Activated CD8-positive, alpha-beta memory T cell treated with anti-CD3 and anti-CD28 coated beads, Interleukin-2, amount 10 ng/mL, durations not matched to agents 7 days and 5 days (primary cell): ENCODE measurements at regions not wholly inside any gene's neighbourhood (a gene's known extent, or its start where the extent isn't known, plus 50 kb on each side); places are given as distances from the start of the nearest gene placed in this dataset.

Experiments used
- ATAC-seq: fragments of 150-1000 bp; cut with Tn5 transposase; one replicate; pipeline ENCODE4 v1.10.0; 2021; ENCODE audit warnings: moderate library complexity
- CTCF ChIA-PET: fragments of 350-600 bp; sonication (Branson Sonifier 250); formaldehyde crosslinking; loops from one replicate; lab custom pipeline; 2021; ENCODE audit warnings: antibody characterized with exemption; lab: Charles Lee
- DNase-seq: peaks from one replicate; pipeline ENCODE4 v3.0.0-alpha.2; 2020
- H3K27ac Mint-ChIP-seq: one replicate; pipeline ENCODE4 v1.8.0; 2021; ENCODE audit warnings: mild to moderate bottlenecking, mixed read lengths
- H3K27me3 Mint-ChIP-seq: one replicate; pipeline ENCODE4 v1.8.0; 2021; ENCODE audit warnings: mixed read lengths
- H3K36me3 Mint-ChIP-seq: one replicate; pipeline ENCODE4 v1.8.0; 2021; ENCODE audit warnings: mild to moderate bottlenecking, mixed read lengths
- H3K4me1 Mint-ChIP-seq: one replicate; pipeline ENCODE4 v1.8.0; 2021; ENCODE audit warnings: mixed read lengths
- H3K4me3 Mint-ChIP-seq: one replicate; pipeline ENCODE4 v1.8.0; 2021; ENCODE audit warnings: mild to moderate bottlenecking, moderate library complexity, mixed read lengths
- H3K9me3 Mint-ChIP-seq: one replicate; pipeline ENCODE4 v1.8.0; 2022; ENCODE audit warnings: low read depth, mixed read lengths

GRCh38 chr17:71392715-71393567 is 727.9 kb upstream of the SOX9 start:
- H3K9me3 Mint-ChIP-seq: peaks cover 18% of the 10 kb centered on the region
- H3K36me3 Mint-ChIP-seq: no peaks in the 10 kb centered on the region
- H3K4me3 Mint-ChIP-seq: no peak overlapping the region
- no peaks in the 10 kb centered on the region for H3K27me3 Mint-ChIP-seq
- H3K27ac Mint-ChIP-seq: no peak overlapping the region
- DNase-seq (no peak), ATAC-seq (no peak)
- H3K4me1 Mint-ChIP-seq: no peaks in the 10 kb centered on the region
- CTCF ChIA-PET: no interaction called here

DNA sequence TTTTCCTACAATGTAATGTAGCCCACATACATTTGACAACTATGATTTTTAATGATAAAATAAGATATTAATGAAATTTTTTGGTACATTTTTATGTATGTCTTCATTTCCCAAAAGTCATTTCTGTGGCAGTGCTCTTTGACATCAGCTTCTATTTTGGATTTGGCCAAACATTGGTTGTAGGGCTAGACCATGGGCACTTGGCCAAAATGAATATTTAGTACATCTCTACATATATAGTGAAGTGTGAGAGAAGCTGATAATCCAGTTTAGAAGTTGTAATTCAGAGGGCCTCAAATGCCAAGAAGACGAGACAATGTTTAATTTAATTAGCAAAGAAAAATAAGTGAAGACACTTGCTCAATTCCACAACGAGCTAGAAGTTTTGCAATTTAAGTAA is 724.9 kb upstream of the SOX9 start:
- DNase-seq (no peak), ATAC-seq (no peak)
- H3K36me3 Mint-ChIP-seq: no peaks in the 10 kb centered on the region
- H3K4me1 Mint-ChIP-seq: no peaks in the 10 kb centered on the region
- no peak overlapping the region for H3K4me3 Mint-ChIP-seq
- H3K27me3 Mint-ChIP-seq: no peaks in the 10 kb centered on the region
- peaks cover 13% of the 10 kb centered on the region for H3K9me3 Mint-ChIP-seq
- CTCF ChIA-PET: no interaction called here
- no peak overlapping the region for H3K27ac Mint-ChIP-seq

DNA sequence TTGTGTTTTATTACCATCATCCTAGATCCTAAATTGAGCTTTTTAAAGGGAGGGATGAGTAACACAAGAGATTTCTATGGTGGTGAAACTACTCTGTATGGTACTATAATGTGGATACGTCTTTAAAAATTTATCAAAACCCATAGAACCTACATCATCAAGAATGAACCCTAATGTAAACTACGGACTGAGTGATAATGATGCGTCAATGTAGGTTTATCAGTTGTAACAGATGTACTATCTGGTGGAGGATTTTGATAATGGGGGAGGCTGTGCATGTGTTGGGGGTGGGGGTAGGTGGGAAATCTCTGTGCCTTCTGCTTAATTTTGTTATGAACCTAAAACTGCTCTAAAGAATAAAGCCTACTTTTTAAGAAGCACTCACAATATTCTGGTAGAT is 724.1 kb upstream of the SOX9 start:
- peaks cover 10% of the 10 kb centered on the region for H3K9me3 Mint-ChIP-seq
- no peak for ATAC-seq
- H3K36me3 Mint-ChIP-seq: no peaks in the 10 kb centered on the region
- H3K27ac Mint-ChIP-seq: no peak overlapping the region
- no peak overlapping the region for H3K4me3 Mint-ChIP-seq
- CTCF ChIA-PET: no interaction called here
- DNase-seq: no peak
- no peaks in the 10 kb centered on the region for H3K27me3 Mint-ChIP-seq
- H3K4me1 Mint-ChIP-seq: no peaks in the 10 kb centered on the region

DNA sequence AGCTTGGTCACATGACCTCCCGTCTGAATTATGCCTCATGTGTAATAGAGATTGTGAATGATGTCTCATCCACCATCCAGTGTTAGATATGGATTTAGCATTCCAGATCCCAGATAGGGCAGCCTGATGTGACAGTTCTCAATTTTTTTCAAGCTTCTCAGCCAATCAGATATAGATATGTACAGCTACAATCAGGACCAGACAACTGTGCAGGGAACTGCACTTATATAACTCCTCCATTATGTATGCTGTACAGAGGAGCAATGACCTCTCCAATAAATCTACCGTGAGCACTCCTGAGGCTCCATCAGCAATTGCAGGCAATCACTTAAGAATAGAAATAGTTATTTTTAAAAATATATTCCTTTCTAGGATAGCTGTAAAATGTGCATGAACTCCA is 722.8 kb upstream of the SOX9 start:
- Mint-ChIP-seq H3K4me1 (no peaks in the 10 kb centered on the region), H3K27me3 (no peaks in the 10 kb centered on the region), H3K4me3 (no peak overlapping the region), H3K9me3 (peaks cover 10% of the 10 kb centered on the region), H3K27ac (no peak overlapping the region), H3K36me3 (no peaks in the 10 kb centered on the region)
- CTCF ChIA-PET: no interaction called here
- DNase-seq: no peak
- no peak for ATAC-seq

DNA sequence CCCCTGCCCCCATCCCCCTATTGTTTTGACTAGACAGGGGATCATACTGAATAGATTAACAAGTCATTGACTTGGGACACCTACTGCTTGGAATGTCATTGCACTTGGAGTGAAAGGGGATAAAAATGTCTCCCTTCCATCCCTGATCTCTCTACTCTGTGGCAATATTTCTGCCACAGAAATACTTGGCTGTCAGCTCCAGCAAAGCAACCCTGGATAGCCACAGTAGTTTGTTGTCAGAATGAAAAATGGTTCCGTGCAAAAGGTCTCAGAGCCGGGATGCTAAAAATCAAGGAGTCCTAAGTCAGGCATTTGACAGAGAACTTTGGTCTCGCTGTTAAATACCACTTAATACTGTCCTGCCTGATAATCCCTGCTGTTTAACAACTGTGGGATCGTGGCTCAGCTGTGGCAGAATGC is 722.0 kb upstream of the SOX9 start:
- Mint-ChIP-seq H3K4me1 (no peaks in the 10 kb centered on the region), H3K27me3 (no peaks in the 10 kb centered on the region), H3K4me3 (no peak overlapping the region), H3K27ac (no peak overlapping the region), H3K36me3 (no peaks in the 10 kb centered on the region), H3K9me3 (peaks cover 10% of the 10 kb centered on the region)
- CTCF ChIA-PET: interaction anchor here (0.7 kb wide), 1 partner anchor 14 kb away, joined by 3 read pairs; no protein-coding TSS in a partner anchor
- DNase-seq (no peak), ATAC-seq (no peak)

DNA sequence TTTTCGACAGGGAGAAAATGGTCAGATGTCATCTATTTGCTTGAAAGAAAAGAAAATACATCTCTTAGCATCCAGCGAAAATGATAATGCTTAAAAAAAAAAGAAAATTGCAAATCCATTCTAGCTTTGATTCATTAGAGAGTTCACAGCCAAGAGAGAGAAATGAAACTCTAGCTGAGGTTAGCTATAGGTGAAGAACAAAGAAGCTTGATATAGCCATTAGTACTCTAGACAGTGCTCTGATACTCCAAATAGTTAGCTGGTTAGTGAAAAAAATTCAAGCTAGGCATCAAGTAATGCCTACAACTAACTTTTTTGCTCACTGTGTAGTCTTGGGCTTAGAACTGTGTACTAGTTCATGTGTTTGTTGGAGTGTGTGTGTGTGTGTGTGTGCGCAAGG is 721.6 kb upstream of the SOX9 start:
- DNase-seq (no peak), ATAC-seq (no peak)
- CTCF ChIA-PET: interaction anchor here (0.7 kb wide), 1 partner anchor 14 kb away, joined by 3 read pairs; no protein-coding TSS in a partner anchor
- Mint-ChIP-seq H3K27me3 (no peaks in the 10 kb centered on the region), H3K9me3 (peaks cover 10% of the 10 kb centered on the region), H3K27ac (no peak overlapping the region), H3K4me1 (no peaks in the 10 kb centered on the region), H3K36me3 (no peaks in the 10 kb centered on the region), H3K4me3 (no peak overlapping the region)

- CTCF ChIA-PET: no interaction called here
- Mint-ChIP-seq H3K27ac (no peak overlapping the region), H3K4me3 (no peak overlapping the region), H3K27me3 (no peaks in the 10 kb centered on the region), H3K9me3 (peaks cover 10% of the 10 kb centered on the region), H3K36me3 (no peaks in the 10 kb centered on the region), H3K4me1 (no peaks in the 10 kb centered on the region)
- ATAC-seq: no peak
- no peak for DNase-seq
These were observed 721.2 kb upstream of the SOX9 start for GRCh38 chr17:71399649-71400048.

- H3K27me3 Mint-ChIP-seq: no peaks in the 10 kb centered on the region
- no peak overlapping the region for H3K27ac Mint-ChIP-seq
- CTCF ChIA-PET: no interaction called here
- no peaks in the 10 kb centered on the region for H3K36me3 Mint-ChIP-seq
- no peak overlapping the region for H3K4me3 Mint-ChIP-seq
- ATAC-seq: no peak
- no peak for DNase-seq
- H3K9me3 Mint-ChIP-seq: peaks cover 6% of the 10 kb centered on the region
- H3K4me1 Mint-ChIP-seq: no peaks in the 10 kb centered on the region
These were observed 718.8 kb upstream of the SOX9 start for GRCh38 chr17:71402007-71402406.

- no peak overlapping the region for H3K27ac Mint-ChIP-seq
- CTCF ChIA-PET: no interaction called here
- no peaks in the 10 kb centered on the region for H3K4me1 Mint-ChIP-seq
- no peaks in the 10 kb centered on the region for H3K27me3 Mint-ChIP-seq
- no peaks in the 10 kb centered on the region for H3K36me3 Mint-ChIP-seq
- ATAC-seq: no peak
- H3K9me3 Mint-ChIP-seq: peaks cover 6% of the 10 kb centered on the region
- no peak overlapping the region for H3K4me3 Mint-ChIP-seq
- no peak for DNase-seq
These were observed 718.1 kb upstream of the SOX9 start for GRCh38 chr17:71402661-71403141.

DNA sequence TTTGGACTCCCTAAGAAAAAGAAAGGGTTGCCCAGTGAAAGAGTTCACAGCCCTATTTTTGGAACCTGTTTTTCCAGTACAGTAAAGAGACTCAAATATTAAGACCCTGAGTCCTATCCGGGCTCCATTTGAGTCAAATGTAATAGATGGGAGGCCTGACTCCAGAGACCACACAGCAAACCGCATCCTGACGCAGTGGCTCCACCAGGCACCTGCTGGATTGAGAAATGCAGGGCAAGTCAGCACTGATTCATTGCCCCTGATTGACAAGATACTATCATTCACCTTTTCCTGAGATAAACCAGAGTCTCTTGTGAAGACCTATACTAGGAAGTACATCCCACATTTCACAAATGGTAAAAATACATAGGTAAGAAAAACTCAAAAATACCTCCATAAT is 715.7 kb upstream of the SOX9 start:
- no peak overlapping the region for H3K4me3 Mint-ChIP-seq
- CTCF ChIA-PET: no interaction called here
- no peak for DNase-seq
- H3K4me1 Mint-ChIP-seq: no peaks in the 10 kb centered on the region
- no peaks in the 10 kb centered on the region for H3K36me3 Mint-ChIP-seq
- no peaks in the 10 kb centered on the region for H3K27me3 Mint-ChIP-seq
- peaks cover 4% of the 10 kb centered on the region for H3K9me3 Mint-ChIP-seq
- ATAC-seq: no peak
- H3K27ac Mint-ChIP-seq: no peak overlapping the region

DNA sequence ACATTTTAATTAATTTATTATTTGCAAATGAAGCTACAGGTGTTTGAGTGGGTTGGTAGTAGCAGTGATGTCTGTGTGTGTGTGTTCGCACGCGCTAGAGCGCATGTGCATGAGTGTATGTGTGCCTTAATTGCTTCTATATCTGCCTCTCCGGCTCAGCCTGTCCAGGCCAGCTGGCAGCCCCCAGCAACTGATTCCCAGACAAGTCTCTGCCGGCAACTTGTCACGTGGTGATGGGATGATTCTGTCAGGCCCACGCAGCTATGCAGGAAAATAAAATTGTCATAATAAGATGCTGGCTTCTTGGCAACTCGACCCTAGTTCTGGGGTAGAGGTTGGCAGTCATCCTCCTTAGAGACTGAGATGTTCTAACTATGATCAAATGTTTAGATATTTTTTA is 712.8 kb upstream of the SOX9 start:
- CTCF ChIA-PET: interaction anchor here (0.6 kb wide), 1 partner anchor 48 kb away, joined by 3 read pairs; no protein-coding TSS in a partner anchor
- H3K4me3 Mint-ChIP-seq: no peak overlapping the region
- ATAC-seq: no peak

GRCh38 chr17:71409137-71409536 is 711.7 kb upstream of the SOX9 start:
- no peaks in the 10 kb centered on the region for H3K36me3 Mint-ChIP-seq

More for the DNA sequence above, 712.8 kb upstream of the SOX9 start:
- Mint-ChIP-seq H3K9me3 (peaks cover 3% of the 10 kb centered on the region), H3K27ac (no peak overlapping the region), H3K27me3 (no peaks in the 10 kb centered on the region), H3K36me3 (no peaks in the 10 kb centered on the region), H3K4me1 (no peaks in the 10 kb centered on the region)
- no peak for DNase-seq

DNA sequence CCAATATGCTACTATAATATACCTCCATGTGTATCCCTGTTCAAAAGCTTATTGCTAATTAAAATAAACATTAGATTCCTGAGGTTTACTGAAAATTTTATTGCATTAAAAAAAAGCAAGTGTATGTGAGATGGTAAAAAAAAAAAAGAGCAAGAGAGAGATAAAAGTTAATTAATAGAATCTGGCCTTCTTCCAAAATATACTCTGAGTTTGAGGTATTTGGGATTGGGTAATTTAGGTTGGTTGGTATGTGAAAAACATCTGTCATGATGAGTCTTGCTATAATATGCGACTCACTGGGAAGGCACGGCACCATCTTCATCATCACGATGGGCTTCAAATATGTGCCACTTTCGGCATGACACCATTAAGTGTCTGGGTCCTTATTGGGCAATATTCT is 711.1 kb upstream of the SOX9 start:
- no peaks in the 10 kb centered on the region for H3K4me1 Mint-ChIP-seq
- no peaks in the 10 kb centered on the region for H3K36me3 Mint-ChIP-seq
- no peak overlapping the region for H3K4me3 Mint-ChIP-seq
- ATAC-seq (no peak), DNase-seq (no peak)
- CTCF ChIA-PET: no interaction called here
- H3K27ac Mint-ChIP-seq: no peak overlapping the region
- H3K27me3 Mint-ChIP-seq: no peaks in the 10 kb centered on the region
- peaks cover 3% of the 10 kb centered on the region for H3K9me3 Mint-ChIP-seq

More at GRCh38 chr17:71409137-71409536, 711.7 kb upstream of the SOX9 start:
- Mint-ChIP-seq H3K4me3 (no peak overlapping the region), H3K4me1 (no peaks in the 10 kb centered on the region), H3K27me3 (no peaks in the 10 kb centered on the region), H3K9me3 (peaks cover 3% of the 10 kb centered on the region), H3K27ac (no peak overlapping the region)
- no peak for DNase-seq
- no peak for ATAC-seq
- CTCF ChIA-PET: no interaction called here

GRCh38 chr17:71412803-71413202 is 708.0 kb upstream of the SOX9 start:
- CTCF ChIA-PET: interaction anchor here (1.5 kb wide), 1 partner anchor 14 kb away, joined by 3 read pairs; no protein-coding TSS in a partner anchor
- Mint-ChIP-seq H3K36me3 (no peaks in the 10 kb centered on the region), H3K27ac (no peak overlapping the region), H3K27me3 (no peaks in the 10 kb centered on the region), H3K4me3 (no peak overlapping the region), H3K4me1 (no peaks in the 10 kb centered on the region), H3K9me3 (peaks cover 5% of the 10 kb centered on the region)
- ATAC-seq (no peak), DNase-seq (no peak)
